GM12875 (cell line): ENCODE measurements at regions not wholly inside any gene's neighbourhood (a gene's known extent, or its start where the extent isn't known, plus 50 kb on each side); places are given as distances from the start of the nearest gene placed in this dataset.

Source experiments
- H3K4me3 ChIP-seq: one replicate; pipeline ENCODE4 v1.5.1; 2011; ENCODE audit warnings: low read depth, low read length, control low read depth
- CTCF ChIP-seq: IDR thresholded peaks from 2 replicates; pipeline ENCODE4 v1.5.1; 2011; ENCODE audit warnings: low read depth, mild to moderate bottlenecking, control low read depth, inconsistent platforms, low read length, moderate library complexity, borderline replicate concordance; ENCODE audit not compliant: insufficient read depth

- no peak for TF ChIP-seq CTCF
- no peak overlapping the region for H3K4me3 ChIP-seq
Measured at GRCh38 chr18:22542406-22542835, 124.7 kb upstream of the CTAGE1 start.

DNA sequence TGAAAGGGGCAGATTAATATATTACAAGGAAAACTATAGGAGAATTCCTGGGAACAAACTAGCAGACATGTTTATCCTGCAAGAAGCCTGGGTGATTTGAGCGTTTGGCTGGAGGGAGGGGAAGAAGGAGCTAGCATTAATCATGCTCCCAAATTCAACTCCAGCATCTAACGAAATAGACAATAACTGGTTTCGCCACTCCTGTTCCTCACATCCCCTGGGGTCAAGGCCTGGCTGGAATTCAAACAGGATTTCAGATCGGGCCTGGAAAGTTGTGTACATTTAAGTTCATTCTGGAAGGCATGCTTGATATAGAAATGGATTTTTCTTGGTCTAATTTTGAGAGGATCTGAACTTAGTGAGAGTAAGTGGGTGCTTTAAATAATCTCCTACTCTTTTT is 126.1 kb upstream of the CTAGE1 start:
- H3K4me3 ChIP-seq, result no peak overlapping the region
- no peak for TF ChIP-seq CTCF

- no peak for TF ChIP-seq CTCF
- H3K4me3 ChIP-seq, result no peak overlapping the region
Measured at GRCh38 chr18:22544626-22545025, 126.9 kb upstream of the CTAGE1 start.

DNA sequence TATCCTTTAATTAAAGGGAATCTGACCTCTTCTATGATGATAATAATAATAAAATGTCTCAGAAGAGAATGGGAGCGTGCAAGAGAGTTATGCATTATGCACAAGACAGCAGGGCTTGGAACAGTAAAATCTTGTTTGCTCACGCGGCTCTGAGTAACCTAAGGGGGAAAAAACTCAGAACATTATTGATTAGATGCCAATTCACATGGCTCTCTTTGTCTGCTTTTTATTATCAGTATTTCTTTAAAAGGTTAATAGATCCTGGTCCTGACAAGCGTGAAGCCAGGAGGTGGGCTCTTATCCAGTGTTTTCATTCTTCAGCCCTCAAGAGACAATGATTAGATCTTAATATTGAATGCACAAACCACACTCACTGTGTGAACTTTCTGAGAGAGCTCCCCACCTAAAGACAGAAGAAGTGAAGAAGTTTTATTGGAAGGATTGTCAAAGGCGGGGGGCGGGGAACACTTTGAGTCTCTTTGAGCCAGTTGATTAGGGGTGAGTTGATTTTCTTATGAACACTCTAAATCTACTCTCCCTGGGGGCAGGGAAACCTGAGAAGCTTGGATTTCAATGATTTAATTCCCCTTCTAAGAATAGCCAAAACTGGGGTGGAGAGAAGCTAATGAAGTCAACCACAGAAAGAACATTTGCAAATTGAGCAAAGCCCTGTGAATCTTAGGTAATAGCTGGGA is 127.5 kb upstream of the CTAGE1 start:
- TF ChIP-seq CTCF, result no peak
- no peak overlapping the region for H3K4me3 ChIP-seq

DNA sequence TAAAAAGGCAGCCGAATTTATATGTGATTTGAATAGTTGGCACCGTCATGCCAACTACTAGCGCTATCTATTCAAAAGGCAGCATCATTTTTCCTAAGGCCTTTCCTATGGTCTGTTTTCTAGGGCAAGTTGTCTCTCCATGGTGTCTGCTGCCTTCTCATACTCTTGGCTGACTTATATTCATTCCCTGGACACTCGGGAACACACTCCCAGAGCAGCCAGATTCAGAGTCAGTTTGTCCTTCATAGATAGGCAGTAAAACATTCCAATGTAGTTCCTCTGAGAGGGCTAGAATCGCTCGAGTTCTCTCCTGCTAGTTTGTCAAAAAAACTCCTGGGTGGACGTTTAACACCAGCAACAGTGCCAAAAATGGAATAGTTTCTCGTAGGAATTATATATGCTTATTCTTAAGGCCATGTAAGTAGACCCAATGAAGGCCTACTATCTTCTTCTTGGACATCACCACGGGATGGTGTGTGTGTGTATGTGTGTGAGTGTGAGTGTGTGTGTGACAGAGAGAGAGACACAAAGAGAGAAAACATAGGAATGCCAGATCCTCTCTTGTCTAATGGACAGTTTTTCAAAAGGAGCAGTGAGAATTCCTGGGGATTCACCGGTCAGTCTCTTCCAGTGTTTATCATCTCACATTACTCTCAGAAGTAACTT is 129.3 kb upstream of the CTAGE1 start:
- TF ChIP-seq CTCF, result no peak
- no peak overlapping the region for H3K4me3 ChIP-seq

DNA sequence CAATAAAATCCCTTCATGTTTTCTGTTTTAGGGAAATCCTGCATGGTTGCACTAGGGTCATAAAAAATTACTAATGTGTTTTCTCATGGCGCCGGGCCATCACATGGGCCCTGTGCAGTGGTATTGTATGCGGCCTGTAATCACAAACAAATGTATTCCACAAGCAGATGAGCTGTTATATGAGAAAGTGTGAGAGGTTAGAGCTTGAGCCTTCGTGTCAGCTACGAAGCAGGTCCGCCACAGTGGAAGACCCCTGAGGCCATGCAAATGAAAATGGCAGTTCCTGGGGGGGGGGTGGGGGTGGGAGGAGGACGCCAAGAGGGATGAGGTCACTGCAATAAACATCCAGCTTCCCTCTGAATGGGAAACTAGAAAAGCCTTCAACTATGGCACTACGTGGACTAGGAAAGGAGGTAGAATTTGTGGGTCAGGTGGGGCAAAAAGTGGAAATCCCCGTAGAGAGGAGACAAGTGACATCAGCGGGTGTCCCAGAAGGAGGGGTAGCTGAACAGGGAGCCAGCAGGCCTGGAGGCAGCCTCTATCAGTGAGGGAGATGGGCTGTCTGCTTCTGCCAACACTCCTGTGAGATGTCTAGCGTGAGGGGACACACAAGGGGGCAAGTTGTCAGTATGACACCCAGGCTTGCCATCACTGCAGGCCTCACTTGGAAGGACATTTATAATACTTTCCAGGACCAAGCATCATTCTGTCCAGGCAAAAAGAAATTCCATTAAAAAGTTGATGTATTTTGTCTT is 130.3 kb upstream of the CTAGE1 start:
- no peak overlapping the region for H3K4me3 ChIP-seq
- no peak for TF ChIP-seq CTCF
